Osteocyte (in vitro differentiated cells): ENCODE measurements at regions not wholly inside any gene's neighbourhood (a gene's known extent, or its start where the extent isn't known, plus 50 kb on each side); places are given as distances from the start of the nearest gene placed in this dataset.
A peak's percentile ranks its signal among the peaks of the same experiment; 100 is the strongest.

ENCODE experiments used
- DNase-seq: peaks from one replicate; pipeline ENCODE4 v3.0.0; 2021; ENCODE audit warnings: mixed read lengths; ENCODE audit not compliant: unreplicated experiment; ENCODE audit errors: extremely low spot score
- H3K27ac Mint-ChIP-seq: one replicate; pipeline ENCODE4 v1.8.0; 2021; ENCODE audit warnings: mild to moderate bottlenecking, mixed read lengths; ENCODE audit not compliant: unreplicated experiment
- H3K27me3 Mint-ChIP-seq: one replicate; pipeline ENCODE4 v1.8.0; 2021; ENCODE audit warnings: mixed read lengths; ENCODE audit not compliant: unreplicated experiment
- H3K36me3 Mint-ChIP-seq: one replicate; pipeline ENCODE4 v1.8.0; 2021; ENCODE audit warnings: mixed read lengths; ENCODE audit not compliant: unreplicated experiment
- H3K4me1 Mint-ChIP-seq: one replicate; pipeline ENCODE4 v1.8.0; 2021; ENCODE audit warnings: mixed read lengths; ENCODE audit not compliant: unreplicated experiment
- H3K4me3 Mint-ChIP-seq: one replicate; pipeline ENCODE4 v1.8.0; 2021; ENCODE audit warnings: mild to moderate bottlenecking, moderate library complexity, mixed read lengths; ENCODE audit not compliant: unreplicated experiment
- H3K9me3 Mint-ChIP-seq: one replicate; pipeline ENCODE4 v1.8.0; 2021; ENCODE audit warnings: mixed read lengths; ENCODE audit not compliant: unreplicated experiment
- CTCF ChIP-seq: fragments of 200-600 bp; sonication (generic); IDR thresholded peaks from 2 replicates; pipeline ENCODE4 v1.5.0; 2021; ENCODE audit warnings: antibody characterized with exemption, mild to moderate bottlenecking, moderate library complexity

DNA sequence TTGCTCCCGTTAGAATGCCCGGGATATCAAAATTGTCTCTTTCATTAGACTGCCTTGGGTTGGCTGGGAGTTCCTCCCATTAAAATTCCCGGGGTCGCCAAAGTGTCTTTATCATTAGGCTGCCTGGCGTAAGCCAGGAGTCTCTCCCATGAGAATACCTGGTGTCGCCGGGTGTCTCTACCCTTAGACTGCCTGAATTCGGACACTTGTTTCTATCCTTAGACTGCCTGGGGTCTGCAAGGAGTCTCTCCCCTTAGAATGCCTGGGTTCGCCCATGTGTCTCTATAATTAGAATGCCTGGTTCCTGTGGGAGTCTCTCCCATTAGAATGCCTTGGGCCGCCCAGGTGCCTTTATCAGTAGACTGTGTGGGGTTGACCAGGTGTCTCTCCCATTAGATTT, 1538.2 kb downstream of the UQCRFS1 start:
- no peak overlapping the region for H3K4me3 Mint-ChIP-seq
- no peaks in the 10 kb centered on the region for H3K4me1 Mint-ChIP-seq
- peak; percentile 76 for DNase-seq
- H3K27ac Mint-ChIP-seq, result no peak overlapping the region
- TF ChIP-seq CTCF, result no peak
- H3K27me3 Mint-ChIP-seq, result no peaks in the 10 kb centered on the region
- H3K36me3 Mint-ChIP-seq, result no peaks in the 10 kb centered on the region
- peaks cover 91% of the 10 kb centered on the region for H3K9me3 Mint-ChIP-seq

- H3K4me3 Mint-ChIP-seq, result no peak overlapping the region
- H3K27ac Mint-ChIP-seq, result no peak overlapping the region
- peak; percentile 66 for DNase-seq
- H3K36me3 Mint-ChIP-seq, result no peaks in the 10 kb centered on the region
- H3K27me3 Mint-ChIP-seq, result no peaks in the 10 kb centered on the region
- peaks cover 89% of the 10 kb centered on the region for H3K9me3 Mint-ChIP-seq
- no peaks in the 10 kb centered on the region for H3K4me1 Mint-ChIP-seq
- TF ChIP-seq CTCF, result no peak
Measured at GRCh38 chr19:27673986-27674385, 1539.0 kb downstream of the UQCRFS1 start.

DNA sequence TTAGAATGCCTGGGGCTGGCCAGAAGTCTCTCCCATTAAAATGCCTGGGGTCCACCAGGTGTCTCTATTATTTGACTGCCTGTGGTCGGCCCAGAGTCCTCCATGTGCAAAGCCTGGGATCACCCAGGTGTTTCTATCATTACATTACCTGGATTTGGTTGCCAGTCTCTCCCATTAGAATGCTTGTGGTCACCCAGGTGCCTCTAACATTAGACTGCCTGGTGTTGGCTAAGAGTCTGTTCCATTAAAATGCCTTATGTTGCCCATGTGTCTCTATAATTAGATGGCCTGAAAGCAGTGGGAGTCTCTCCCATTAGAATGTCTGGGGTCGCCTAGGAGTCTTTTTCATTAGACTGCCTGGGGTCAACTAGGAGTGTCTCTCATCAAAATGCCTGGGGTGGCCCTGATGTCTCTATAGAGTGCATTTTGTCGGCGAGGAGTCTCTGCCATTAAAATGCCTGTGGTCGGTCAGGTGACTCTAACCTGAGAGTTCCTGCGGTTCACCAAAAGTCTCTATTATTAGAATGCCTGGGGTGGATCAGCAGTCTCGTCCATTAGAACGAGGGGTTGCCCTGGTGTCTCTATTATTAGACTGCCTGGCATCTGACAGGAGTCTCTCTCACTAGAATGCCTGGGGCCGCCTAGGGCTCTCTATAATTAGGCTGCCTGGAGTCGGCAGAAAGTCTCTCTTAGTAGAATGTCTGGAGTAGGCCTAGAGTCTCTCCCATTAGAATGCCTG, 1540.5 kb downstream of the UQCRFS1 start:
- no peak overlapping the region for H3K4me3 Mint-ChIP-seq
- TF ChIP-seq CTCF, result no peak
- no peaks in the 10 kb centered on the region for H3K27me3 Mint-ChIP-seq
- peak; percentile 44 for DNase-seq
- peaks cover 76% of the 10 kb centered on the region for H3K9me3 Mint-ChIP-seq
- no peaks in the 10 kb centered on the region for H3K4me1 Mint-ChIP-seq
- no peaks in the 10 kb centered on the region for H3K36me3 Mint-ChIP-seq
- H3K27ac Mint-ChIP-seq, result no peak overlapping the region

DNA sequence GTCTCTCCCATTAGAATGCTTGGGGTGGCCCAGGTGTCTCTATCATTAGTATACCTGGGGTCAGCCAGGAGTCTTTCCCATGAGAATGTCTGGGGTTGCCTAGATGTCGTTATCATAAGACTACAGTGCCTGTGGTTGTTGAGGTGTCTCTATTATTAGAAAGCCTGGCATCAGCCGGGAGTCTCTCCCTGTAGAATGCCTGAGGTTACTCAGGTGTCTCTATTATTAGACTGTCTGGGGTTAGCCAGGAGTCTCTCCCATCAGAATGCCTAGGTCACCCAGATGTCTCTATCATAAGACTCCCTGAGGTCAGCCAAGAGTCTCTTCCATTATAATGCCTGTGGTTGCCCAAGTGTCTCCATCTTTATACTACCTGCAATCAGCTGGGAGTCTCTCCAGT, 1541.1 kb downstream of the UQCRFS1 start:
- H3K9me3 Mint-ChIP-seq, result peaks cover 72% of the 10 kb centered on the region
- H3K27me3 Mint-ChIP-seq, result no peaks in the 10 kb centered on the region
- DNase-seq, result no peak
- no peak overlapping the region for H3K27ac Mint-ChIP-seq
- H3K36me3 Mint-ChIP-seq, result no peaks in the 10 kb centered on the region
- no peak overlapping the region for H3K4me3 Mint-ChIP-seq
- no peak for TF ChIP-seq CTCF
- no peaks in the 10 kb centered on the region for H3K4me1 Mint-ChIP-seq

DNA sequence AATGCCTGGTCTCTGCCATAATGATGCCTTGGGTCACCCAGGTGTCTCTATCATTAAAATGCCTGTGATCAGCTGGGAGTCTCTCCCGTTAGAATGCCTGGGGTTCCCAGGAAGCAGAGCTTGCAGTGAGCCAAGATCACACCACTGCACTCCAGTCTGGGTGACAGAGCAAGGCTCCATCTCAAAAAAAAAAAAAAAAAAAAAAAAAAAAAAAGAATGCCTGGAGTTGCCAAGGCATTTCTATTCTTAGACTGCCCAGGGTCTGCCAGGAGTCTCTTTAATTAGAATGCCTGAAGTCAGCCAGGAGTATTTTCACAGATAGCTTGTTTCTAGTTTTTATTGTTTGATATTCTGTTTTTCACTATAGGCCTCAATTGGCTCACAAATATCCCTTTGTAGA, 1552.5 kb downstream of the UQCRFS1 start:
- no peaks in the 10 kb centered on the region for H3K27me3 Mint-ChIP-seq
- H3K36me3 Mint-ChIP-seq, result no peaks in the 10 kb centered on the region
- H3K4me3 Mint-ChIP-seq, result no peak overlapping the region
- no peak overlapping the region for H3K27ac Mint-ChIP-seq
- no peaks in the 10 kb centered on the region for H3K4me1 Mint-ChIP-seq
- TF ChIP-seq CTCF, result no peak
- peak; percentile 23 for DNase-seq
- peaks cover 53% of the 10 kb centered on the region for H3K9me3 Mint-ChIP-seq
